ENCODE measurements at regions not wholly inside any gene's neighbourhood (a gene's known extent, or its start where the extent isn't known, plus 50 kb on each side); places are given as distances from the start of the nearest gene placed in this dataset.

GRCh38 chr3:21801631-21802030 is 50.6 kb upstream of the ZNF385D start:
- no peak for DNase-seq

- no peak for DNase-seq
Observed at GRCh38 chr3:21803604-21804003, 52.6 kb upstream of the ZNF385D start.

- no peak for DNase-seq
Observed at GRCh38 chr3:21804330-21804729, 53.3 kb upstream of the ZNF385D start.

- DNase-seq = no peak
Observed at GRCh38 chr3:21806733-21807132, 55.7 kb upstream of the ZNF385D start.

- DNase-seq = no peak
Observed at GRCh38 chr3:21825684-21826083, 74.7 kb upstream of the ZNF385D start.

- DNase-seq = no peak
Observed at GRCh38 chr3:21826416-21826815, 75.4 kb upstream of the ZNF385D start.

- DNase-seq = no peak
Observed at GRCh38 chr3:21830541-21830940, 79.5 kb upstream of the ZNF385D start.

- no peak for DNase-seq
Observed at GRCh38 chr3:21835264-21835663, 84.3 kb upstream of the ZNF385D start.

GRCh38 chr3:21836227-21836626 is 85.2 kb upstream of the ZNF385D start:
- no peak for DNase-seq

- DNase-seq = no peak
Observed at GRCh38 chr3:21839176-21839575, 88.2 kb upstream of the ZNF385D start.

- DNase-seq = no peak
Observed at GRCh38 chr3:21839592-21839991, 88.6 kb upstream of the ZNF385D start.

GRCh38 chr3:21847005-21847404 is 96.0 kb upstream of the ZNF385D start:
- no peak for DNase-seq

GRCh38 chr3:21859124-21860081 is 108.4 kb upstream of the ZNF385D start:
- DNase-seq = no peak

- no peak for DNase-seq
Observed at GRCh38 chr3:21860082-21860475, 109.1 kb upstream of the ZNF385D start.

GRCh38 chr3:21860657-21861056 is 109.6 kb upstream of the ZNF385D start:
- DNase-seq = no peak

- DNase-seq = no peak
Observed at GRCh38 chr3:21876782-21877181, 125.8 kb upstream of the ZNF385D start.

- DNase-seq = no peak
Observed at GRCh38 chr3:21877214-21877754, 126.3 kb upstream of the ZNF385D start.

GRCh38 chr3:21879184-21879886 is 128.3 kb upstream of the ZNF385D start:
- DNase-seq = no peak

- no peak for DNase-seq
Observed at GRCh38 chr3:21888656-21889055, 137.6 kb upstream of the ZNF385D start.

- no peak for DNase-seq
Observed at GRCh38 chr3:21889166-21889565, 138.2 kb upstream of the ZNF385D start.

GRCh38 chr3:21892104-21892503 is 141.1 kb upstream of the ZNF385D start:
- no peak for DNase-seq

- DNase-seq = no peak
Observed at GRCh38 chr3:21893242-21893641, 142.2 kb upstream of the ZNF385D start.

GRCh38 chr3:21894459-21895340 is 143.7 kb upstream of the ZNF385D start:
- no peak for DNase-seq
